Activated gamma-delta T cell treated with anti-CD3 and anti-CD28 coated beads, Interleukin-2, amount 50 U/mL, for 16 hours (primary cell): ENCODE measurements at regions not wholly inside any gene's neighbourhood (a gene's known extent, or its start where the extent isn't known, plus 50 kb on each side); places are given as distances from the start of the nearest gene placed in this dataset.

Experiments
- DNase-seq: peaks from one replicate; pipeline ENCODE4 v3.0.0-alpha.2; 2020; ENCODE audit warnings: low read depth

DNA sequence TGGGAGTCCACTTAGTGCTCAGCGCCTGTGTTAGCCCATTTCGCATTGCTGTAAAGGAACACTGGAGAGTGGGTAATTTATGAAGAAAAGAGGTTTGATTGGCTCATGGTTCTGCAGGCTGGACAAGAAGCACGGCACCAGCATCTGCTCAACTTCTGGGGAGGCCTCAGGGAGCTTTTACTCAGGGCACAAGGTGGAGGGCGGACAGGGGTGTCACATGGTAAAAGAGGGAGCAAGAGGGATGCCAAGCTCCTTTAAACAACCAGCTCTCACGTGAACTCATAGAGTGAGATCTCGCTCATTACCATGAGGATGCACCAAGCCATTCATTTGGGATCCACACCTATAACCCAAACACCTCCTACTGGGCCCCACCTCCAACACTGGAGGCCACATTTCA, 181.4 kb upstream of the TLE3 start:
- no peak for DNase-seq

DNA sequence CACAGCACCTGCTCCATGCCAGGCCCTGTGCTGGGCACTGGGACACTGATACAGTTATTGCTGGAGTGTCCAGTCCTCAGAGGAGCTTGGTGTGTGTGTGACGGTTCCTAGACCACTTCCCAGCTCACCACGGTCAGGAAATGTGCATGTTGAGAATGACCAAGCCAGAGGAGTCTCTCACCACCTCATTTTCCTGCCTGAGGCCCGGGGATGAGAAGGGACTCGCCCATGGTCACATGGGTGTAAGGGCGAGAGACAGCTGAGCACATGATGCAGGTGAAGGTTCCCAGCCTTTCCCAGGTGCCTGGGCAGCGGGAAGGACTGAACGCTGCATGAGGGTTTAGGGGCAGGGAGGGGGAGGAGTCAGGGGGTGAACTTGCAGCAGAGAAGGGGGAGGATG, 180.9 kb upstream of the TLE3 start:
- DNase-seq = no peak

DNA sequence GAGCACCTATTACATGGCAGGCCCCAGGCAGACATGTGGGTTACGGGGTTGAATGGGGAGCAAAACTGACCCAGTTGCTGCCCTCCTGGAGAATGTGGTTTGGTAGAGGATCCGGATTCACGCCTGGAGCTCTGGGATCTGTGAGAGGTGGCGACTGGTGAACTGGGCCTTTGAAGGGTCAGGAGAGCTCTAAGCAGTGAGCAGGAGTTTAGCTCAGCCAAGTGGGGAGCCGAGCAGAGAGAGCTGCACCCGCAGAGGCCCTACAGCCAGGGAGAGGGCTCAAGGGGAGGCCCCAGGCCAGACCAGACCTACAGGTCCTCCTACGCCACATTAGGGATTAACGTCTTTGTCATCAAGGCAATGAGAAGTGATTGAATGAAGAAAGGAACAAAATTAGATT, 179.8 kb upstream of the TLE3 start:
- DNase-seq = no peak

DNA sequence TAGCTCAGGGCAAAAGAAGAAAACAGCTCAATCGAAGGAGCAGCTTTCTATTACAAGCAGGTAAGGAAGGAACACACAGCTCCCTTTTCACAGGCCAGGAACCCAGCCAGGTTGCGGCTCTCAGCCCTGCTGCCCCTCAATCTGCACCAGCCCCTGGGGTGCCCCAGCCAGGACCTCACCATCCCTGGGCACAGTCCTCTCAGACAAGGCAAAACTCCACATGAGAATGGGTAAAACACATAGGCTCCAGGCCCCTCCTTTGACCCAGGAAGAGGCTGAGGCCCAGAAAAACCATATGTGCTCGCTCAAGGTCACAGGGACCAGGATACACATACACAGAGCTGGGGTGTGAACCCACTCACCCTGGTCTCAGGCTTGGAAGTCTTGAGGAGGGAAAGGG, 178.7 kb upstream of the TLE3 start:
- no peak for DNase-seq

DNA sequence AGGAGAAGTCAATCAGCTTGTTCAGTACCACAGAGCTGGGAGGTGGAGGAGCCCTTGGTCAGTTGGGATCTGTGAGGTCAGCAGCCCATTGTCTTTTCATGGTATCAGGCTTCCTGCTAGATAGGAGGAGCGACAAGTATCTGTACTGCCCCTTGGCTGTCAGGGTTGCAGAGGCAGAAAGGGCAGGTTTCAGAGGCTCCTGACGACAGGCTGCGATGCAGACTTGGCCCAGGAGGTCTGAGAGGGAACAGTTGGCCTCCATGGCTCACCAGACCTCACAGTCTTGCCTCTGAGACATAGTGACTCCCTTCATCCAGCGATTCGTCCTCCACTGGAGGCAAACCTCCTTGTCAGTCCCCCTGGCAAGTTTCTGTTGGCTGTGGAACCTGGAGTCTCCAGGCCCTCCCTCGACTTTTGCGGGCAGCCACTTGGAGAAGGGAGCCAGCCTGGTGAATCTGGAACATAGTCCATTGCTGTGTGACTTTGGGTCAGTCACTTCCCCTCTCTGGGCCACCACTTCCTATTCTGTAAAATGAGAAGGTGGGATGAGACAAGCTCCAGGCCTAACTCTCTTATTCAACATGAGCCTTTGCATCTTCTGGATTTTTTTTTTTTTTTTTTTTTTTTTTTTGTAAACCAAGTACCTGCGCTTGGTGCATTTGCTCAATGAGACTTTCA, 177.9 kb upstream of the TLE3 start:
- no peak for DNase-seq

DNA sequence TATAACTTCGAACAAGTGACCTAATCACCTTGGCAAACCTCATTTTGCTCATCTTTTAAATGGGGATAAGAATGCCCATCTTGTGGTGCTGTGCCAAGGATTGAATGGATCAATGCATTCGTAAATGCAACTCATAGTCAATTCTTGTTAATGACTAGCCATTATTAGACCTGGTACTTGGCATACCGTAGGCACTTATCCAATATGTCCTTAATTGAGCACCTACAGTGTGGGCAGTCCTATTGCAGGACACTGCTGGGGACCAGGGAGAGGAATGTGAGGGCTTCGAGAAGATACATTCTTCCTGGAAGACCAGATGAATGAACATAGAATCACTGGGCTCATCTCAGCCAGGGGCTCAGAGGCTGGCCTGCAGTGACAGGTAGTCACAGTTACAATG, 177.2 kb upstream of the TLE3 start:
- no peak for DNase-seq

DNA sequence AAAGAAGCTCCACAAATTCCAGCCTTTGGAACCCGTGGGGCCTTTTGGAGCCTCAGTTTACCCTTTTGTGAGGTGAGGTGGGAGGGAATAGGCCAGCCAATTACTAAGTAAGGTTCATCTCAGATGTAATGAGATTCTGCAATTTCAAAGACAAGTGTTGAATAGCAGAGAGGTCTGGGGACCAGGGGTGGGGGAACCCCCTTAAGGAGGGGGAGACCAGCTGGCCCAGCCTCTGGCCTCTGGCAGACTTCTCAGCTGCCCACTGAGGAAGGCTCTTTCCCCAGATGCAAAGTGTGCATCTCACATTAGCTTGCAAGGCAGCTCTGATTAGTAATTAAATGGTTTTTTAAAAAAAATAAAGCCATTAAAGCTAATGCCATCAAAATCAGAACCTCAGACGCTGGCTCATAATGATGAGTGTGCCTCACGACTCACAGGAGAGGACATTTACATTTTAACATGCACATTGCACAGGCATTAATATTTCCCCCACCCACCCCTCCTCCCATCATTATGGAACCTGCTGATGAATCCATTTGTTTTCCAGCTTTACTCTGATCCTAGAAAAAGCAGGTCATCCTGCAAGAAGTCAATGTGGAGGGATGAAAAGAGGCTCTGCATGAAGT, 176.7 kb upstream of the TLE3 start:
- no peak for DNase-seq

DNA sequence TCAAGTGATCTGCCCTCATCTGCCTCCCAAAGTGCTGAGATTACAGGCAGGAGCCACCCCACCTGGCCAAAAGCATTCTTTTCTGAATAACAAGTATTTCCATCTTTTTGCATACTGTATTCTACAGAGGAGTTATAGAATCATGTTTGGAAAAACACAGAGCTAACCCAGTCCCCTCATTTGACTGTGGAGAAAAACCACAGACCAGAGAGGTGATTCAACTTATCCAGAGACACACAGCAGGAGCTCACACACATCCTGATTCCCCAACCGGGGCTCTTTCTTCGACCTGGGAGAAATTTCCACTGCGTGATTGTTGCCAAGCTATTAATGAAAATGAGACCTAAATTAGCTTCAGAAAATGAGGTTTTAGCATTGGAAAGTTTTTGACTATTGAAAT, 176.1 kb upstream of the TLE3 start:
- DNase-seq = no peak

DNA sequence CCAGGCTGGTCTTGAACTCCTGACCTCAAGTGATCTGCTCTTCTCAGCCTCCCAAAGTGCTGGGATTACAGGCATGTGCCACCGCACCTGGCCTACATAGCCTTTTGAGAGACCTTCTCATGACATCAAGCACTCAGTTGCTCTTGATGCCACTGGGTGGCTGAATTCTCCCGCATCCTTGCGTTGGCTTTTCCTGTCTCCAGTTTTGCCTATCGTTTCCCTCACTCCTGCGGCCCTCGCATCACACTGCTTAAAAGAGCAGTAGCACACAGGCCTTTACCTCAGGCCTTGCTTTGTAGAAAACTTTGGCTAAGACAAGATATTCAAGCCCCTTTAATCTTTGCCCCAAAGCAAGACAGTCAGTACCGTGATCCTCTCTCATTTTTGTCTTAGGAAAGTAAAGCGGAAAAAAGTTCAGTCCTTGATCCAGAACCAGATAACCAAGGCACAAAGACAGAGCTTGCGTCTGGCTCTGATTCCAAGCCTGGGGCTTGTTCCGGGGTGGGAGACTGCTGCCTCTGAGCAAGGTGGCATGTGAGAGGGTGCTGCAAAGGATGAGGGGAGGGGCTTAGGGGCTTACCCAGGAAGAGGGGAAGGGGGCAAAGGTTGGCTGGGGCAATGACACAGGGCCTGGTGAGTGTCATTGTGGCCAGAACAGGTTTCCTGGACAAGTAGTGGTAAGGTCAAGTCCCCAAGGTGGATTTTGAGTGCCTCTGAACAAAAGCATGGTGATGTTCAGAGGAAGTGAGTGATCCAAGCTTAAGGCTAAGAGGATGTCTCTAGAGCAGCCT, 175.0 kb upstream of the TLE3 start:
- DNase-seq = no peak

DNA sequence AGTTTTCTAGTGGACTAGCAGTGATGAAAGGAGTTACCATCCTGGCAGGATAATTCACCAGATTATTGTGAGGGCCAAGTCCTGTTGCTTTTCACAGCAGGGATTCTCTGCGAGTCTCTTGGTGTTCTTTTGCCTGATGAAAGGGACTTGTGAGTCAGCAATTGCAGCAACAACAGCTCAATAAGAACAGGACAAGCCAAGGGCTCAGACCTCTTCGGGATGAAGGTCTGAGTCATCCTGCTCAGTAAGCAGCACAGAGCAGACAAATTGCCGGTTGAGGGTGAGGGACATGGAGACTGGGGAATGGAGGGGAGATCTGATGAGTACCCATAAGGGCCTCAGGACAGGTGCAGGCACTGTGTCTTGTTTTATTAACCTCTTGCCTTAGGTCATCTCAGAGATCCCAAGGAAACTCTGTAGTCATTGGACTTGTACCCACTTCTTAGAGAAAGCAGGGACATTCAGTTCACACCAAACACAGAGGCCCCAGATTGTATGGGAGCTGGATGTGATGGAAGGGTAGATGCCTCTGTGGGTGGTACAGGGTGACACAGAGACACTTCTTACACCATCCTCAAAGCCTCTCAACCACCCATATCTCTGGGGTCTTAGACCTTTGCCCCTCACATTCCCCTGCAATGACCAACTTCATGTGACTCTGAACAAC, 173.8 kb upstream of the TLE3 start:
- DNase-seq = no peak

DNA sequence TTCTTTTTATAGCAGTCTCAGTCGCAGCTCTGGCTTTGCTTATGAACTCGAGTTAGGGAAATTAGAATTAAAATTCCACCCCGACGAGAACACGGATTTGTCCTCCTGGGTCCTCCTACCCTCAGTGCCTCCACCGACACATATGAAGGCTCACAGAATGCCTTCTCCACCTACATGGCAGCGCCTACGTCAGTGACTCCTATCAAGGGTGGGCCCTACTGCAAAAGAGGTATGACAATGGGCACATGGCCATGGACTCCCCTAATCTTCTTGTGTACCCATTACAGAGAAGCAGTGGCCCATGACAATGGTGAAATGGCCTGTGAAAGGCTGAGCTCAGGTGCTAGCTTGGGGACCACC, 173.0 kb upstream of the TLE3 start:
- no peak for DNase-seq

DNA sequence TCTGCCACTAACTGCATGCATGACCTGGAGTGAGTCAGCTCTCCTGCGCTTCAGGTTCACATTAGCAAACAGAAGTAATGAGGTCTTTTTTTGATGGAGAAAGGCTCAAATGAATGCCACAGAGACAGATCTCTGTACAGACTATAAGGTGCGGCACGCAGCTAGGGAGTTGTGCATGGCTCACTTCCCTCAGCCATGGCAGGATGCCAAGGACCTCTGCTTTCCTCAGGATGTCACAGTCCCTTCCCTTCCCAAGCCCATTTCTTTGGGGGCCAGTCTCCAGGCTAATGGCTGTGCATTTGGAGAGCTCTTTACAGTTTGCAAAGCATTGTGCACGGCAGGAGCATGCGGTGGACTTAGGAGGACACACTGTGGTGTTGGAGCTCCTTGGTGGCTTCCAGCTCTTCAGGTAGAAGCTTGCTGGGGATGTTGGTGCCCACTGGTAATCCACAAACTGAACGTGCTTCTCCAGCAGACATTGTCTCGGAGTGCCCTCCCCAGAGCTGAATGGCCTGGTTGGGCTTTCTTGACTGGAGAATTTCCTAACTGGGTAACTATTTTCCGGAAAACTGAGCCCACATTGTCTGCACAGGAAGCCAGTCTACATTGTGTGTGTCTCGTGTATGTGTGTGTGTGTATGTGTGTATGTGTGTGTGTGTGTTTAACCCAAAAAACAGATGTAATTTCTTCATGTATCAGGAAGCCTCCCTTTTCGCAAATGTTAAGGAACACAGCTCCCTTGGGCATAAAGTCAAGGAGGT, 172.5 kb upstream of the TLE3 start:
- no peak for DNase-seq

DNA sequence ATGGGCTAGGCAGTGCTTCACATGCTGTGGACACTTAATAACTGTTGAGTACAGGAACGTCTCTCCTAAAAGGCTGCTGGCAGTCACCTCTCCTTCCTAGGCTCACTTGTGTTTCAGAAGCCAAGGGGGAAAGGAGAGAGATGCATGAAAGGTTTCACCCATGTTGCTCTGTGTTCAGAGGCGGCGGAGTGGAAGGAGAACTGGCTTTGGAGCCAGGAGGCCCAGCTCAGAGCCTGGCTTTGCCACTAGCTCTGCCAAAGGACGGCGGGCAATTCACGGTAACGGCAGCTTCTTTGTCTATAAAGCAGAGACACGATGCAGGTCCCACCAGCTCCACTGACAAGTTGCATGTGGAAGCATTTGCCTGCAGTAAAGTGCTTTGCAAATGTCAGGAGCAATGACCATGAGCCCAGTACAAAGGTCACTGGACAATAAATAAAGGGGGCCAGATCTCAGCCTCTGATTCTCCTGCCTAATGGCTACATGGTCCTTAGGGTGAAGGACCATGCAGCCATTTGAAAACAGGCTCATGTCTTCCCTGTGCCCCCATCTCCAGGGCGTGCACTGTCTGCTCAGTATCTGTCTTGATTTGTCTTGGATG, 171.7 kb upstream of the TLE3 start:
- DNase-seq = no peak

DNA sequence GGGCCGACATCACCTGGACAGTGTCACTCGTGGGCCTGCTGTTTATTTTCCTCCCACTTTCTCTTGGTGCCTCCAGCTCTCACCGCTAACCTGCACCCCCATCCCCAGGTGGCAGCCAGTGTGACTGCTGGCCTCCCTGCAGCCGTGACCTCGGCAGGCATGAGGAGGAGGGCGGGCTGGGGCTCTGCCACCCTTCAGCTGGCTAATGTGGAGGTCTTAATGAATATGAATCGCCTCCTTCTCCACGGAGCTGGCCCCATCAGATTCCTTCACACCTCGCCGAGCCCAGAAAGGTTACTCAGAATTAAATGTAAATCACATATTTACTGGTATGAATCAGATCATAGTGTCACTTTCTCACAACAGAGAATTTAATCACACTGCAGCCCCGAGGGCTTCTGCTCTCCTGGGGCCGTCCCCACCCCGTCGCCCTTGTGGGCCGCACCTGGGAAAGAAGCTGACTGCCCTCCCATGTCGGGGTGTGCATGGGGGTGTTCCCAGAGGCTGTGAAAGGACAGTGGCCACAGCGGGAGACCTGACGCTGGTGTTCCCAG, 171.1 kb upstream of the TLE3 start:
- DNase-seq = no peak

DNA sequence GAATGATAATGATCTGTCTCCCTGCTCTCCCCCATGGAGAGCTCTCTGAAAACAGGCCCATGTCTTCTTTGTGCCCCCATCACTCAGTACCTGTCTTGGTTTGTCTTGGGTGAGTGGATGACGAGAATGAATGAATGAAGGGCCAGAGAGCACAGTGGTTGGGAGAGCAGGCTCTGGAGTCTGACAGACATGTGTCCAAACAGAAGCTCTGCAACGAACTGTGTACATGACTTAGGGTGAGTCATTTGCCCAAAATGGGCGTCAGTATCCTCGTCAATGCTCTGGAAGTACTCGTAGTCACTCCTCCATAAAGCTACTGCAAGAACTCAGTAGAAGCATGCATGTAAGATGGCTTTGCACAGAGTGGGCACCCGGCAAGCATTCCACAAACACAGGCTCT, 170.2 kb upstream of the TLE3 start:
- no peak for DNase-seq

DNA sequence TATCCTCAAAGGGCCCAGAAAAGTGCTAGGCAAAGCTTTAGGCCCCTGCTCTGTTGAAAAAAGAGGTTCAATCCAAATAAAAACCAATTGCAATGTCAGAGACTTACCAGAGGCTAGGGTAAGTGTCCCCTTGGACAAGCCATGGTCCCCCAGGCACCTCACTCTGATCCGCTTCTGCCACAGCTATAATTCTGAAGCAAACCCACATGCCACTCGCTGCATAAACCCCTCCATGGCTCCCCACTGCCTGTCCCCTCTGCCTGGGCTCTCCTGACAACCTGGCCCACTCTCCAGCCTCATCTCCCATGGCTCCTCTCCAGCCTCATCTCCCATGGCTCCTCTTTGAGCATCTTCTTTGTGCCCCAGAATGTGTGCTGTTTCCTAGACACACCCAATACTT, 169.6 kb upstream of the TLE3 start:
- DNase-seq = no peak

DNA sequence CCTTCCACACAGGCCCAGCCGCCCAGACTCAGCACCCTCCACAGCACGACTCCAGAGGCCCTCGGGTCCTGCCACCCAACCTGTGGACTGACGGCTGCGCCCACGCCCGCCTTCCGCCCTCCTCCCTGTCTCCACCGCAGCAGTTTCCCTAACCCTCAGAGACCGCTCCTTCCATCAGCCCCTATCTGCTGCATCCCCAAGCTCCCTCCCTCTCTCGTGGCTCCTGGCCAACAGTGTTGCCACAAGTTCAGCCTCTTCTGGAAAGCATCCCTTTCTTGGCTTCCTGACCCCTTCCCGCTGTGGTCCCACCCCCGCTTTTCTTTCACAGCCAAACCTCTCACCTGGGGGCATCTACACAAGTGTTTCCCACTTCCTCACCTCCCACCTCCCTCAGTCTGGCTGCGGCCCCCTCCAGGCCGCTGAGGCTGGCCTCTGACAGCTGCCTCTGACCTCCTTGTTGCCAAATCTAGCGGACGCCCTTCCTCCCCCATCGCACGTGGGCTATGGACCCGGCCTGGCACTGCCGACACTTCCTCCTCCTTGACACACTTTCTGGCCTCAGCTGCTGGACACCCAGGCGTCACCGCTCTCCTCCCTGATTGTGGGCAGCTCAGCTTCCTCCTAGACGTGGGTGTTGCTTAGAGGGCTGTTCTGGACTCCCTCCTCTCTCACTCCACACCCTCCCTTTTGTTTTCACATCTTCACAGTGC, 168.8 kb upstream of the TLE3 start:
- DNase-seq = no peak

DNA sequence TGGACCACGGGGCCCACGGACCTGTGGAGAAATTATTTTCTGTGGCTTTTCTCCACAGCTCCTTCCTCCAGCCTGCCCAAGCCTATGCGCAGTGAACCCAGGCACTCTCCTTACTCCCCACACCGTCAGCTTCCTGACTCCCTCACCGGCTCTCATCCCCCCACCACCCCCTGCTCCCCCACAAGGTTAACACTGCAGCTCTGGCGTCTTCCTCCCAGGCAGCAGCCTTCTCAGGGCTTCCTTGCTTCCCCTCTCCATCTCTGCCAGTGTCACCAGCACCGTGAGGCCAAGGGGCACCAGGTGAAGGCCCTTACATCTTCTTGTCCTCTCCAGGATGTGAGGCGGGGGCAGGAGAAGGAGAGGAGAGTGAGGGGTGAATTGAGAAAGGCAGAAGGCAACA, 168.3 kb upstream of the TLE3 start:
- no peak for DNase-seq

DNA sequence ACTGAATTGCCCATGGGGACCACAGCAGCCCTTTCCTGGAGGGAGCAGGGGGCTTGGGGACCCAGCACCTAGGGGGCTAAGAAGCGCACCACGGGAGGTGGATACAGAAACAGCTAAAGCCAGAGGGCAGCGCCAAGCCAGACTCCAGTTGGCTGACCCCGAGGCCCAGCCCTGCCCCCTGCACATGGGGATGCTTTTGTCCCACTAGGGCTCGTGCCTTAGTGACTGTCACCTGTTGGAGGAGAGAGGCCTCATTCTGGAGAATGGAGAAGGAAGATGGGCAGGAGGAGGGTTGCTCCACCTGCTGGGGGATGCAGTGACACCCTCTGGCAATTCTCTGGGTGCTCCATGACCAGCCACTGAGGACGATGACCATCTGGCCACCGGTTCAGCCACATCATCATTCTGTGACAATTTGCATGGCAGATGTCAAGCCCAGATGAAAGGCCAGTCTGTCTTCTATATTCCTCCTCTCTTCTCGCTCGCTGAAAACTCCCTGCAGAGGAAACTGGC, 167.8 kb upstream of the TLE3 start:
- no peak for DNase-seq

DNA sequence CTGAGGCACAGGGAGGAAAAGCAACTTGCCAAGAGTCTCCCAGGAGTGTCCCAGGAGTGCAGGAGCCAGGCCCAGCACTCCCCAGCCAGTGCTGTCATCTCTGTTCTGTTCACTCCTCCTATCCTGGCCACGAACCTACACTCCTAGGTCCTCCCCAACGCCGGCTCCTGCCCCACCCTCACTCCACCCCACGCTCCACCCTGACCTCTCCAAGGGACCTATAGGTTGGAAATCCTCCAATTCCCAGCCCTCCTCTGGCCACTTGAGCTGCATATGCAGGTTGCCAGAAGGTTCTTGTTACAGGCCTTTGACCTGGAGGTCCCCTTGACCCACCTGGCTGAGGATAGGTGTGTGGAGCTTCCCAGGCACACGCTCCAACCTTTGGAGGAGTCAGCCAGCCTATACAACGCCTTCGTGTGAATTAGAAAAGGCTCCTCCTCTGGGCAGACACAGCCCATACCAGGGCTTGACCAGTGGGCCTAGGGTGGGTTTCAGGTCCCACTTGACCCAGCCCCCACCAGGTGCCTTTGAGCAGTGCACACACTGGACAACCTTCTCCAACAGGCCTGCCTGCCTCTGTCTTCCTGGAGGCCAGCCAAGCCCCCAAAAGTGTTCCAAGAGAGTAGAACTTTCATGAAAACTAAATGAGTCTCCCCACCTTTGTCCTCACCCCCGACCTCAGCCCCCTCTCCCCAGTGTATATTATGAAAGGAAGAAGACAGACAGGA, 167.2 kb upstream of the TLE3 start:
- no peak for DNase-seq
